GM12891 (cell line): ENCODE measurements at regions not wholly inside any gene's neighbourhood (a gene's known extent, or its start where the extent isn't known, plus 50 kb on each side); places are given as distances from the start of the nearest gene placed in this dataset.

Source experiments
- POLR2A ChIP-seq: IDR thresholded peaks from 2 replicates; pipeline ENCODE4 v1.6.1; 2011; ENCODE audit warnings: low read depth, low read length, control low read depth
- POLR2AphosphoS5 ChIP-seq: IDR thresholded peaks from 2 replicates; pipeline ENCODE4 v1.6.1; 2011; ENCODE audit warnings: low read depth, low read length, control low read depth

- TF ChIP-seq POLR2AphosphoS5 (no peak), POLR2A (no peak)
Measured at GRCh38 chr14:87131879-87132278, 861.1 kb downstream of the GALC start.
